Heart left ventricle (tissue), 16 donors: ENCODE measurements at regions not wholly inside any gene's neighbourhood (a gene's known extent, or its start where the extent isn't known, plus 50 kb on each side); places are given as distances from the start of the nearest gene placed in this dataset.

ENCODE experiments used
- ATAC-seq, 4 donors: fragments of 200-7000 bp; cut with Tn5 transposase; one replicate each; pipeline ENCODE4 v1.9.1; 2020 to 2022; ENCODE audit warnings: moderate library complexity in 4 of 4, mild to moderate bottlenecking in 3 of 4, moderate number of reproducible peaks in 1 of 4
- DNase-seq, 5 donors: peaks; one replicate each; pipeline ENCODE4 v3.0.0-alpha.2; 2020
- H3K27ac ChIP-seq, 12 donors: fragments of 200-600 bp; sonication (generic) in 4 of 12; one replicate each; pipeline versions ENCODE4 v1.5.0 to v1.8.0; 2016 to 2022; ENCODE audit warnings: mild to moderate bottlenecking in 2 of 12
- H3K27me3 ChIP-seq, 9 donors: fragments of 200-600 bp; sonication (generic) in 2 of 9; one replicate each; pipeline versions ENCODE4 v1.5.1 to v1.8.0; 2016 to 2022; ENCODE audit warnings: mild to moderate bottlenecking in 3 of 9
- H3K36me3 ChIP-seq, 9 donors: fragments of 200-600 bp; sonication (generic) in 2 of 9; one replicate each; pipeline versions ENCODE4 v1.5.0 to v1.8.0; 2018 to 2022; ENCODE audit warnings: mild to moderate bottlenecking in 2 of 9
- H3K4me1 ChIP-seq, 12 donors: fragments of 200-600 bp; sonication (generic) in 4 of 12; one replicate each; pipeline versions ENCODE4 v1.5.0 to v1.8.0; 2016 to 2022; ENCODE audit warnings: mild to moderate bottlenecking in 3 of 12
- H3K4me3 ChIP-seq, 12 donors: fragments of 200-600 bp; sonication (generic) in 4 of 12; one replicate each; pipeline versions ENCODE4 v1.5.0 to v1.8.0; 2017 to 2022; ENCODE audit warnings: mild to moderate bottlenecking in 9 of 12, moderate library complexity in 4 of 12
- H3K9me3 ChIP-seq, 12 donors: fragments of 200-600 bp; sonication (generic) in 4 of 12; one replicate each; pipeline versions ENCODE4 v1.5.0 to v1.8.0; 2016 to 2022; ENCODE audit warnings: mild to moderate bottlenecking in 1 of 12
- POLR2A ChIP-seq, 2 donors: fragments of 450-650 bp; IDR thresholded peaks; one replicate each; pipeline ENCODE4 v1.6.1; 2017; ENCODE audit warnings: antibody characterized with exemption in 2 of 2, mild to moderate bottlenecking in 2 of 2, moderate library complexity in 2 of 2
- WGBS, 4 donors: extraction: QIAGEN DNeasy Blood & Tissue Kit in 2 of 4; methylation state at CpG; one replicate each; pipeline versions ENCODE4 v1.1.5 to v1.1.7; 2013 to 2018; 5-methylcytosine and 5-hydroxymethylcytosine counted together
- intact Hi-C, 10 donors: fragments of 100-400 bp; cut with DNase I; formaldehyde crosslinking; loops; one replicate each; pipeline versions ENCODE4 v1.11.1 to v1.14.2; 2022
- TF ChIP-seq, protein P1 (sequence below), 12 donors: fragments of 200-600 bp; sonication (generic) in 4 of 12; IDR thresholded peaks; one replicate each; pipeline versions ENCODE4 v1.5.0 to v1.8.0; 2018 to 2022; ENCODE audit warnings: antibody characterized with exemption in 12 of 12, mild to moderate bottlenecking in 5 of 12
- donor health status: ischemic (EF 13 %, LVEDD 7.1; RV severe dilation, severe dysfunction).
- donor health status: healthy with polysubstance abuse.
- donor health status: DM: no; HTN: yes; CAD: no.
- donor health status: DM: no; HTN: no; CAD: no.
- donor health status: ischemic (EF 25% LVEDD 6.9; RV normal size, moderate dysfunction).
- donor health status: ischemic (EF 25% LVEDD 5.7; RV mildly dilated, moderate dysfunction).
- donor health status: healthy.
- donor health status: DM: yes; HTN: yes; CAD: no.
- donor health status: ischemic (EF 35%, LVEDD 5.7; RV mildly dilated, moderate dysfunction).
- donor health status: nonischemic (EF 11% LVEDD 7.7; RV severe dilation, severe dysfunction).
- donor health status: DM: yes; HTN: yes; CAD: no.
- donor health status: PGD.
- donor health status: ischemic (EF 29% LVEDD 5.4; RV normal size, mild dysfunction).
- donor health status: nonischemic (EF 23%, LVEDD 6.1; RV moderate dilation, normal function).

DNA sequence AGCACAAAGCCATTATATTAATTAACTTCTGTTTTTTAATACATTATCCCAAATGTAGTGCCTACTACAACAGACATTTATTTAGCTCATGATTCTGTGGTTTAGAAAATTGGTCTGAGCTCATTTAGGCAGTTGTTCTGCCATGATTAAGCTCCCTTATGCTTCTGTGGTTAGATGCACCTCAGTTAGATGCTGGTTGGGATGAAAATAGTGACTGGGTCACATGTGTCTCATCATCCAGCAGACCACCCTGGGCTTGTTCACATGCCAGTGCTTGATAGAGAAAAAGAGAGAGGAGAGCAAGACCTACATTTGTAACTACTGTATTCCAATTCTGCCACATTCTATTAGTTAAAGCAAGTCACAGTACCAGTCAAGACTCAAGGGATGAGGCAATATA, 376.4 kb upstream of the GNPDA2 start:
- DNase-seq: no peak
- no peak for ATAC-seq

DNA sequence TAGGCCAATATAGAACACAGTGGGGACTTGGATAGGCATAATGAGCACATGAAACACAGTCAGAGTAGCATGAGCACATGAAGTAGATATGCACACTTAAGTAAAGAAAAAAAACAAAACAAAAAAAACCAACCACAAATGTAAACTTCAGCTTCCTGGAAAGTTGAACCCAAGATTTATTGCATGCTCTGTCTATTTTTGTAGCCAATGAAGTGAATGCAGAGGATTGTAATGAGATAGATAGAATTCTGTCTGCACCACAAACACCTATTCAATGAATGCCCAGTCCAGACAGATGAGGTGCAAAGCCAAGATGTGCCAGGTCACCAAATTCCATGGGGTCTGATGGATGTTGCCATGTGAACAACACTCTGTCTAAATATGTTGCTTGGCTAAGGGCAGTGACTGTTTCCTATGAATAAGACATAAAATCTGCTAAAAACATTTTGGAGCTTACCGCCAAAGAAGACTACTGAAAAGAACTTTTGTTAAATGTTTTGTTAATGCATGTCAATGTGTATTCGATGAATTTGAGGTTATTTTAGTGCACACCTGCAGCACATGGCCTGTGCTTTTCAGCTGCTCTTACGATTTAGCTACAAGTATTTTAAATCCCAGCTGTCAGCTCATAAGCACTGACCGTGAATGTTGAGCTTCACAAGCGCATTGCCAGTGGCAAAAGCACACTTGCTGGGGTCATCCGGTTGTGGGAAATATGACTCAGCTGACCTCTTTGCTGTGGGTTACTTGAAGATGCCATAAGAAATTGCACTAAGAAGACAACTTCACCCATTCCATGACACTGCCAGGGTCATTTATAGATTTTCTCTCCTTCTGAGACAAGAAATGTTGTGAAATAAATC, 374.8 kb upstream of the GNPDA2 start:
- DNase-seq: no peak
- H3K4me1 ChIP-seq: no peaks in the 10 kb centered on the region
- intact Hi-C loops: no loop called here
- H3K4me3 ChIP-seq: no peak overlapping the region
- TF ChIP-seq, protein P1, sequence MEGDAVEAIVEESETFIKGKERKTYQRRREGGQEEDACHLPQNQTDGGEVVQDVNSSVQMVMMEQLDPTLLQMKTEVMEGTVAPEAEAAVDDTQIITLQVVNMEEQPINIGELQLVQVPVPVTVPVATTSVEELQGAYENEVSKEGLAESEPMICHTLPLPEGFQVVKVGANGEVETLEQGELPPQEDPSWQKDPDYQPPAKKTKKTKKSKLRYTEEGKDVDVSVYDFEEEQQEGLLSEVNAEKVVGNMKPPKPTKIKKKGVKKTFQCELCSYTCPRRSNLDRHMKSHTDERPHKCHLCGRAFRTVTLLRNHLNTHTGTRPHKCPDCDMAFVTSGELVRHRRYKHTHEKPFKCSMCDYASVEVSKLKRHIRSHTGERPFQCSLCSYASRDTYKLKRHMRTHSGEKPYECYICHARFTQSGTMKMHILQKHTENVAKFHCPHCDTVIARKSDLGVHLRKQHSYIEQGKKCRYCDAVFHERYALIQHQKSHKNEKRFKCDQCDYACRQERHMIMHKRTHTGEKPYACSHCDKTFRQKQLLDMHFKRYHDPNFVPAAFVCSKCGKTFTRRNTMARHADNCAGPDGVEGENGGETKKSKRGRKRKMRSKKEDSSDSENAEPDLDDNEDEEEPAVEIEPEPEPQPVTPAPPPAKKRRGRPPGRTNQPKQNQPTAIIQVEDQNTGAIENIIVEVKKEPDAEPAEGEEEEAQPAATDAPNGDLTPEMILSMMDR (IDR thresholded peaks at IDR 0.05): no peak
- no peak overlapping the region for H3K27ac ChIP-seq
- no peaks in the 10 kb centered on the region for H3K36me3 ChIP-seq
- 58 to 72% (median 63%) methylated on average over 6 of the region's 6 CpGs for WGBS, 4 donors
- ATAC-seq: peak in 1 of 4 donors; percentile 22
- H3K9me3 ChIP-seq: peaks cover 0 to 10% (median 0%) of the 10 kb centered on the region in 12 donors
- H3K27me3 ChIP-seq: no peaks in the 10 kb centered on the region

More for the DNA sequence above, 376.4 kb upstream of the GNPDA2 start:
- Histone ChIP-seq H3K4me1 (no peaks in the 10 kb centered on the region), H3K9me3 (peaks cover 0 to 13% (median 3%) of the 10 kb centered on the region in 12 donors), H3K27me3 (no peaks in the 10 kb centered on the region), H3K36me3 (no peaks in the 10 kb centered on the region), H3K27ac (no peak overlapping the region), H3K4me3 (no peak overlapping the region)
- intact Hi-C loops: no loop called here
- no peak for TF ChIP-seq POLR2A (IDR thresholded peaks at IDR 0.05)
- TF ChIP-seq, protein P1 (IDR thresholded peaks at IDR 0.05): no peak

DNA sequence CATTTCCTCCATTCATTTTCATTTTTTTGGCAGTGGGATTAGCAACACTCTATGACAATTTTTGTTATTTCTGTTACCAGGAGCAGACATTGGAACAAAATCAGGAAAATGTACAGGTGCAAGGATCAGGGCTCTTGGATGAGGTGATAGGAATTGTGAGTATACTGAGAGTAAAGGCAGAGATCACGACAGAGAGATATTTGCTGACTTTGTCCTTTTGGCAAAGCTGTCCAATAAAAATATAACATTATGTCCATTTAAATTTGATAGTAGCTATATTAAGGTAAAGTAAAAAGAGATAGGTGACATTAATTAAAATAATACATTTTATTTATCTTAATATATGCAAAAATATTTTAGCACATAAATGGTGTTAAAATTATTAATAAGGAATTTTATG, 373.1 kb upstream of the GNPDA2 start:
- Histone ChIP-seq H3K36me3 (no peaks in the 10 kb centered on the region), H3K4me1 (peaks cover 0 to 3% (median 0%) of the 10 kb centered on the region in 12 donors), H3K9me3 (peaks cover 0 to 6% (median 0%) of the 10 kb centered on the region in 12 donors), H3K4me3 (no peak overlapping the region), H3K27ac (no peak overlapping the region), H3K27me3 (no peaks in the 10 kb centered on the region)
- DNase-seq: no peak
- TF ChIP-seq, protein P1 (IDR thresholded peaks at IDR 0.05): no peak
- TF ChIP-seq POLR2A (IDR thresholded peaks at IDR 0.05): no peak
- ATAC-seq: no peak
- intact Hi-C loops: no loop called here
- WGBS, 4 donors: 87 to 92% (median 88%) methylated on average over 1 of the region's 1 CpG

DNA sequence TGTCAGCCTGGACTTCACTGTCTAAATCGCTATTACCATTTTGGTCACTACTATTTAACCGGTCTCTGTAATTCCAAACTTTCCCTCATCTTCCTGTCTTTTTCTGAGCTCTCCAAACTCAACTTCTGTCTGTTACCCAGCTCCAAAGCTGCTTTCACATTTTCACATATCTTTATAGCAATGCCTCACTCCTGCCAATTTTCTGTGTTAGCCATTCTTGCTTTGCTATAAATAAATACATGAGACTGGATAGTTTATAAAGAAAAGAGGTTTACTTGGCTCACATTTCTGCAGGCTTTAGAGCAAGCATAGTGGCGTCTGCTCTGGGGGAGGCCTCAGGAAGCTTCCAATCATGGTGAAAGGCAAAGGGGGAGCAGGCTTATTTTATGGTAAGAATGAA, 368.3 kb upstream of the GNPDA2 start:
- Histone ChIP-seq H3K27ac (peak overlapping the region in 7 of 12 donors; percentile 19 to 60 (median 41)), H3K4me3 (no peak overlapping the region), H3K27me3 (no peaks in the 10 kb centered on the region), H3K4me1 (peaks cover 0 to 3% (median 0%) of the 10 kb centered on the region in 12 donors), H3K36me3 (no peaks in the 10 kb centered on the region), H3K9me3 (peaks cover 0 to 20% (median 0%) of the 10 kb centered on the region in 12 donors)
- no peak for DNase-seq
- TF ChIP-seq, protein P1 (IDR thresholded peaks at IDR 0.05): no peak
- TF ChIP-seq POLR2A (IDR thresholded peaks at IDR 0.05): no peak
- intact Hi-C loops: no loop called here
- ATAC-seq: peak in 3 of 4 donors; percentile 31 to 47 (median 37)
- WGBS, 4 donors: 42 to 62% (median 59%) methylated on average over 3 of the region's 3 CpGs
